A549 (cell line): ENCODE measurements at regions not wholly inside any gene's neighbourhood (a gene's known extent, or its start where the extent isn't known, plus 50 kb on each side); places are given as distances from the start of the nearest gene placed in this dataset.

Source experiments
- CEBPB ChIP-seq, 2 experiments: fragments of >200 bp in 1 of 2; sonication (Bioruptor Twin) in 1 of 2; formaldehyde crosslinking in 1 of 2; IDR thresholded peaks; 2 replicates each; pipeline ENCODE4 v1.6.1; 2012 to 2016
- EHMT2 ChIP-seq: fragments of 200-600 bp; sonication (generic); IDR thresholded peaks from 2 replicates; pipeline ENCODE4 v1.6.1; 2016; ENCODE audit warnings: antibody characterized with exemption, low read depth, mild to moderate bottlenecking, moderate library complexity
- HDAC2 ChIP-seq: fragments of 200-600 bp; sonication (generic); IDR thresholded peaks from 2 replicates; pipeline ENCODE4 v1.6.1; 2016
- MYC ChIP-seq: IDR thresholded peaks from 2 replicates; pipeline ENCODE4 v1.6.1; 2012; ENCODE audit warnings: mild to moderate bottlenecking, inconsistent platforms, low read length, improper control_type of control experiment, borderline replicate concordance
- NR3C1 ChIP-seq: fragments of >200 bp; sonication (Bioruptor Twin); formaldehyde crosslinking; IDR thresholded peaks from 3 replicates; pipeline ENCODE4 v1.6.1; 2017
- POLR2A ChIP-seq: IDR thresholded peaks from 2 replicates; pipeline ENCODE4 v1.6.1; 2012; ENCODE audit warnings: mild to moderate bottlenecking, low read length
- RAD21 ChIP-seq, 2 experiments: fragments of >200 bp in 1 of 2; sonication (Bioruptor Twin) in 1 of 2; formaldehyde crosslinking in 1 of 2; IDR thresholded peaks in 1 of 2; conservative IDR thresholded peaks in 1 of 2; 2 replicates in 1 of 2; 3 replicates in 1 of 2; pipeline ENCODE4 v1.6.1; 2012 to 2018; ENCODE audit warnings: inconsistent platforms in 1 of 2
- RNF2 ChIP-seq: fragments of 200-600 bp; sonication (generic); IDR thresholded peaks from 2 replicates; pipeline ENCODE4 v1.6.1; 2016; ENCODE audit warnings: low read depth, mild to moderate bottlenecking, antibody characterized with exemption, moderate library complexity, borderline replicate concordance
- SMC3 ChIP-seq: fragments of >200 bp; sonication (Bioruptor Twin); formaldehyde crosslinking; IDR thresholded peaks from 3 replicates; pipeline ENCODE4 v1.6.1; 2018; ENCODE audit warnings: inconsistent platforms
- ZFP36 ChIP-seq: fragments of 450-650 bp; IDR thresholded peaks from 2 replicates; pipeline ENCODE4 v1.6.1; 2014; ENCODE audit warnings: borderline replicate concordance; ENCODE audit not compliant: partially characterized antibody
- TF ChIP-seq, protein P1 (sequence below): fragments of >200 bp; sonication (Bioruptor Twin); formaldehyde crosslinking; IDR thresholded peaks from 3 replicates; pipeline ENCODE4 v1.5.1; 2016
- TF ChIP-seq, protein P2 (sequence below): IDR thresholded peaks from 2 replicates; pipeline ENCODE4 v1.6.1; 2012; ENCODE audit warnings: low read depth, borderline replicate concordance

DNA sequence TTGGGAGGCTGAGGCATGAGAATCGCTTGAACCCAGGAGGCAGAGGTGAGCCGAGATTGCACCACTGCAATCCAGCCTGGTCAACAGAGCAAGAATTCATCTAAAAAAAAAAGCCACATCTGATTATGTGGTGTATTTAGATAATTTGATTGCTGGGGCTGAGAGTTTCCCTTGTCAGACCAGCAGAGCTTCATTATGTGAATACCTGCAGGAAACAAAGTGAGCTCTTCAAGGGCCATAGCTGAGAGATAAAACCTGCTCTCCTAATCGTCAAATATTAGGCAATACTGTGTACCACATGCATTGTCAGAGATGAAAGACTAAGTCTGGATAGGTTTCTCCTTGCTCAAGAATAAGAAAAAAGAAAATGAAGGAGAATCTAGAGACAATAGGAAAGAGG is 800.0 kb upstream of the IGFBP7 start:
- TF ChIP-seq, protein P1, sequence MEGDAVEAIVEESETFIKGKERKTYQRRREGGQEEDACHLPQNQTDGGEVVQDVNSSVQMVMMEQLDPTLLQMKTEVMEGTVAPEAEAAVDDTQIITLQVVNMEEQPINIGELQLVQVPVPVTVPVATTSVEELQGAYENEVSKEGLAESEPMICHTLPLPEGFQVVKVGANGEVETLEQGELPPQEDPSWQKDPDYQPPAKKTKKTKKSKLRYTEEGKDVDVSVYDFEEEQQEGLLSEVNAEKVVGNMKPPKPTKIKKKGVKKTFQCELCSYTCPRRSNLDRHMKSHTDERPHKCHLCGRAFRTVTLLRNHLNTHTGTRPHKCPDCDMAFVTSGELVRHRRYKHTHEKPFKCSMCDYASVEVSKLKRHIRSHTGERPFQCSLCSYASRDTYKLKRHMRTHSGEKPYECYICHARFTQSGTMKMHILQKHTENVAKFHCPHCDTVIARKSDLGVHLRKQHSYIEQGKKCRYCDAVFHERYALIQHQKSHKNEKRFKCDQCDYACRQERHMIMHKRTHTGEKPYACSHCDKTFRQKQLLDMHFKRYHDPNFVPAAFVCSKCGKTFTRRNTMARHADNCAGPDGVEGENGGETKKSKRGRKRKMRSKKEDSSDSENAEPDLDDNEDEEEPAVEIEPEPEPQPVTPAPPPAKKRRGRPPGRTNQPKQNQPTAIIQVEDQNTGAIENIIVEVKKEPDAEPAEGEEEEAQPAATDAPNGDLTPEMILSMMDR = no peak
- no peak for TF ChIP-seq NR3C1
- TF ChIP-seq, protein P2, sequence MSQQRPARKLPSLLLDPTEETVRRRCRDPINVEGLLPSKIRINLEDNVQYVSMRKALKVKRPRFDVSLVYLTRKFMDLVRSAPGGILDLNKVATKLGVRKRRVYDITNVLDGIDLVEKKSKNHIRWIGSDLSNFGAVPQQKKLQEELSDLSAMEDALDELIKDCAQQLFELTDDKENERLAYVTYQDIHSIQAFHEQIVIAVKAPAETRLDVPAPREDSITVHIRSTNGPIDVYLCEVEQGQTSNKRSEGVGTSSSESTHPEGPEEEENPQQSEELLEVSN = no peak
- no peak for TF ChIP-seq ZFP36
- TF ChIP-seq POLR2A = no peak
- TF ChIP-seq MYC = no peak
- TF ChIP-seq SMC3 = no peak
- TF ChIP-seq RAD21 (conservative IDR thresholded peaks at IDR 0.05 in 1 of 2, IDR thresholded peaks at IDR 0.05 in 1 of 2) = no peak
- no peak for TF ChIP-seq CEBPB (IDR thresholded peaks at IDR 0.05)
- TF ChIP-seq EHMT2 = no peak
- TF ChIP-seq RNF2 = no peak
- no peak for TF ChIP-seq HDAC2
